ENCODE measurements at regions not wholly inside any gene's neighbourhood (a gene's known extent, or its start where the extent isn't known, plus 50 kb on each side); places are given as distances from the start of the nearest gene placed in this dataset.
A peak's percentile ranks its signal among the peaks of the same experiment; 100 is the strongest.

DNA sequence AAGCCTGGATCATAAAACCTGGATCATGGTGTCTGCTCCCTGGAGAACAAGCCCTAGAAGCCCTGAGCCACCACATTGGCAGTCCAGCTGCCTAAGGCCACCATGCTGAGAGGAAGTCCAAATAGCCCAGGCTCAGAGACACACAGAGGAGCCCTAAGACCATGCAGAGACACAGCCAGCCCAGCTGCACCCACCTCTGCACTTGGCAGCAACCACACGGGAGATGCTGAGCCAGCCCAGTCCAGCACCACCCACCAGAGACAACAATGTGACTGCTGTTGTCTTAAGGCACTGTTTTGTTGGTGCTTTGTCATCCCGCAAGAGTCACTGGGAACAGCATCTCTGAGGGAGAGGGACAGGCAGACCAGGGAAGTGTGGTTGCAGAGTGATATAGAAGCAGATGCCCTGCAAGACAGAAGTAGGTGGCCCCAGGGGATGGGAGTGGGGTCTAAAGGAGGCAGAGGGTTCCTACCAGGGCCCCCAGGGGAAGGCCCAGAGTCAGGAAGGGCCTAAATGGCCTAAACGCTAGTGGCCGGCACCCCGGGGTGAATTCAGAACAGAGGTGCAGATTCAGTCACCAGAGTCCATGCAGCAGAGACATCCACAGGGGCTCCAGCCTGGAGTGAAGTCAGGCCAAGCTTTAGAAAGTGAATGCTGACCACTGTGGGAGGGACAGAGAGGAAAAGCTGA lies 105.4 kb upstream of the PRR20G start:
- no peak for DNase-seq

DNA sequence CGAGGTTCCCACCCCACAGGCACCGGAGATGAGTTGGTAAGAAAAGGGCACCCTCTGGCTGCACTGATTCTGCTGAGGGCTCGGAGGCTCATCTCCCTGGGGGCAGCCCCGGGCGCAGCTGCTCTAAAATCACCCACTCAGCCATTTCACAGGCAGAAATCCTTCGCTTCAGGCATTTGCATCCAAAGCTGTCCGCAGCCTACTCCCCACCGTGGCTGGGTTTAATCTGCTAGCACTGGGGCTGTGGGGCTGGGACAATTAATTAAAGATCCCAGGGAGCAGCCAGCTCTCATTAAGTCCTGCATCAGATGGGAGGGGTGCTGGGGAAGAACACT lies 104.3 kb upstream of the PRR20G start:
- no peak for DNase-seq

DNA sequence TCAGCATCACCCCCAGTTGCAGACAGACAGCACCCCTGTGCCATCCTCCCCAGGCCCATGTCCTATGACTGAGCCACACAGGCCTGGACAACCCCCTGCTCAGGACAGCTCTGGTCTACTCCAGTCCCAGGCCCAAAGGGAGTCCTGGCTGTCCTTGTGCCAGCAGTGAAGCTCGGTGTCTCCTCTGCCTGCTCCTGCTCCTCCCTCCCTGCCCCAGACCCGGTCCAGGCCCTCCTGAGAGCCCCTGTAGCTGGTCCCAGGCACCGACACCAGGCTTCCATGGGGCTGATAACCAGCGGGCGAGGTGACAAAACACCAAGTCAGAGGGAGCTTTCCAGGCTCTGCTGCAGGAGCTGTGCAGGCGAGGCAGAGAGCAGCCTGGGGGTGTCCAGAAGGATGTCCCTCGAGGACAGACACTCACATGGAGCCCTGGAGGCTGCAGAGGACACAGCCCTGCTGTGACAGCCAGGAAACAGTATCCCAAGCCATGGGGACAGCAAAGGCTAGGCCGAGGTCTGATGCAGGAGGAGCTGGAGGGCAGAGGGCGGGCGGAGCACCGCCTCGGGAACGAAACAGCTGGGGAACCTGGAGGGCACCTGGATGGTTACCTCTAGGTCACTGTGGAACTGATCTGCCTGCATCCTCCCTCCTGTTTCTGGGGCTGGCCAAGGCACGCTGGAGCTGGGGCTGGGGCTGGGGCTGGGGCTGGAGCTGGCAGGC lies 103.8 kb upstream of the PRR20G start:
- no peak for DNase-seq

DNA sequence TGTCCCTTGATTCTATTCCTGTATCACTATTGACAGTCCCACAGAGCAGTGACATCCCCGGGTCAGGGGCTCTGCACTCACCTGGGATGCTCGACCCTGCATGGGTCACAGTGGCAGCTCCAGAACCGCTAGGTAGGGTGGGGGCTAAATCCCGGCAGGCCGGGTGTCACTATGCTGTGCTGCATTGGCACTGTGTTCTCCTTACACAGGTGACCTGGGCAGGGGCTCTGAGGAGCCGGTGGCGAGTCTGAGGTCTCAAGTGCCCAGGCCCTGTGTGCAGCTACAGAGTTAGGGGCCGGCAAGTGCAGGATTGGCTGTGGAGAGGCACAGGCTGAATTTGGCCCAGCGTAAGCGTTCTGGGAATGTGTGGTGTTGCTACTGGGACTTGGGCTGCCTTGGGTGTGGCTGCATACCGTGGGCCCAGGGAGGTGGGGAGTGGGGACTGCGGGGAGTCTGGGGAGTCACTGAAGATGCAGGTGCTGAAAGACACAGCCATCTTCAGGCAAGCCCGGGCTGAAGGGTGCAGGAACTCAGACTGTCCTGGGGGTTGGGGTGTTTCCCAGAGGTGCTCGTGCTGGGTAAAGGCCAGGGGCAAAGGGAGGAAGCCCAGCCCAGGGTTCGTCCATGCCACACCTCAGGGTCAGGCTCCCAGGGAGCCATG lies 102.6 kb upstream of the PRR20G start:
- no peak for DNase-seq

DNA sequence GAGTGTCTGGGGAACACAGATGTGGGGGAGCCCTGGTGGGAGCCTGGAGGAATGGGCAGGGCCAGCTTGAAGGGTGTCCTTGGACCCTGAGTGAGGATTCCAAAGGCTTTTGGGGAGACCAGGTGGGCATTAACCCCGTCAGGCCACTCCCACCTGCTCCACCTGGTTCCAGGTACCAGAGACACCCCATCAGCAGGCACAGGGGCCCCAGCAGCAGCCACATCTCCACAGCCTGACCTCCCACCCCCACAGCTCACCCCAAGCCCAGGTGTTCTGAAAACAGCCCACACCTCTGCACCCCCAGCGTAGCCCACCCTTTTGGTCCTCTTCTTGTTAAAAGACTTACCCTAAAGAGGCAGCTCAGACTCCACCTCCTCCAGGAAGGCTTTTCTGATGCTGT lies 102.1 kb upstream of the PRR20G start:
- no peak for DNase-seq

DNA sequence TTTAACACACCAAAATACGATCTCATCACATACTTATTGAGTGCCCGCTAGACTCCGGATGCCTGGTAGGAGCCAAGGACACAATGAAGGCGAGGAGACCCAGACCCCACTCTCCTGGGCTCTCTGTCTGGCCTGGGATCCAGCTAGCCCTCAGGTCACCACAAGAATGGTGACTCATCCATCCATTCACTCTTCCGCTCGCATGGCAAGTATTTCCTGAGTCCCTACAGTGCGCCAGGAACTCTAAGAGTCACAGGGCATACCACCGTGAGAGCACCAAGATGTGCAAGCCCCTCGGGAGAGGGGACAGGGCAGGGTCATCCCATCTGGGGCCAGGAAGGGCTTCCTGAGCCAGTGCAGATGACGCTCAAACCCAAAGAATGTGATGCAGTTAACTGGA lies 101.6 kb upstream of the PRR20G start:
- no peak for DNase-seq

DNA sequence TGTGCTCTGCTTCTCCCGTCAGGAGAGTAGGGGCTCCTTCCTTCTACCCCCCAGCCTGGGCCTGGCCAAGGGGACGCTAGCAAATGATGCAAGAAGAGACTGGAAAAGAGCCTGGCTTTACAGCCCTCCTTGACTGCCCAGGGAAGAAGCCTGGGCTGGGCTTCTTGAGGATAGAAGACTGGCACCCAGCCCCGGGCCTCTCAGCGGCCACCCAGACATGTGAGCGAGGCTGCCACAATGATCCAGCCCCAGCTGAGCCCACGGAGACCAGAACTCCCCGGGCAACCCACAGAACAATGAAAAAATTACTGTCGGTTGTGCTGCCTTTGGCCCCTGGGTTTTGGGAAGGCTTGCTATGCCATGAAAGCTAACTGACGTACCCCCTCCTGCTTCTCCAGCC lies 100.6 kb upstream of the PRR20G start:
- DNase-seq = no peak

DNA sequence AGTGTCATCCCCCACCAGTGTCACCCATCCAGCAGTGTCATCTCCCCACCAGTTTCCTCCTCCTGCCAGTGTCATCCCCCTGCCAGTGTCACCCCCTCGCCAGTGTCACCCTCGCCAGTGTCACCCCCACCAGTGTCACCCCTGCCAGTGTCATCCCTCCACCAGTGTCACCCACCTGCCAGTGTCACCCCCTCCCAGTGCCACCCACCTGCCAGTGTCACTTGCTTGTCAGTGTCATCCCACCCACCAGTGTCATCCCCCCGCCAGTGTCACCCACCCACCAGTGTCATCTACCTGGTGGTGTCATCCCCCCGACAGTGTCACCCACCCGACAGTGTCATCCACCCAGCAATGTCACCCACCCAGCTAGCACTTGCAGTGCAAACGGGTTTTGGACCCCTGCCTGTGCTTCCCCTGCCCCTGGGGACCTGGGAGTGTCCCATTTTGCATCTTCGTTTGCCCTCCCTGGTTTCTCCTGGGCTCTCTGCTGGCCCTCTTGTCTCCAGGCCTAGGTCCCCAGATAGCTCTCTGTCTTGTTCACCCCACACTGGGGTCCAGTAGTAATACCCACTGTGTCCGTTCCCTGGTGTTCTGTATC lies 99.8 kb upstream of the PRR20G start:
- DNase-seq = no peak

DNA sequence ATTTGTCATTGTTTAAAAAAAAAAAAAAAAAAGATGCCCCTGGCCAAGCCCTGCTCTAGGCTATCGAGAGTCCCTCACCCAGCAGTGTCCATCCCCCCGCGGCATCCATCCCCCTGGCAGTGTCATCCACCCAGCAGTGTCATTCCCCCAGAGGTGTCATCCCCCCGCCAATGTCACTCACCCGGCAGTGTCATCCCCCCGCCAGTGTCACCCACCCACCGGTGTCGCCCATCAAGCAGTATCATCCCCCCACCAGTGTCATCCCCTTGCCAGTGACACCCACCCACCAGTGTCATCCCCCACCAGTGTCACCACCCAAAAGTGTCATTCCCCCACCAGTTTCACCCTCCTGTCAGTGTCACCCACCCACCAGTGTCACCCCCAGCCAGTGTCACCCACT lies 99.3 kb upstream of the PRR20G start:
- no peak for DNase-seq

DNA sequence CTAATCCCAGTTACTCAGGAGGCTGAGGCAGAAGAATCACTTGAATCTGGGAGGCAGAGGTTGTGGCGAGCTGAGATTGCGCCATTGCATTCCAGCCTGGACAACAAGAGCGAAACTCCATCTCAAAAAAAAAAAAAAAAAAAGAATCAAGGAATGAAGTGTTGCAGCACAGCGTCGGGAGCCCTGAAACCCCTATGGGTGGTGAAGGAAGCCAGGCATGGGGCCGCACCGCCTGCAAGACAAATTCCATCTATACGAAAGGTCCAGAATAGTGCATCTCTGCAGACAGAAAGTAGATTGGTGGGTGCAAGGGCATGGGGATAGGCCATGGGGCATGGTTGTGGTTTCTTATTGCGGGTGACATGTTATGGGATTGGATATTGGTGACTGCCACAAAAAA lies 98.6 kb upstream of the PRR20G start:
- no peak for DNase-seq

DNA sequence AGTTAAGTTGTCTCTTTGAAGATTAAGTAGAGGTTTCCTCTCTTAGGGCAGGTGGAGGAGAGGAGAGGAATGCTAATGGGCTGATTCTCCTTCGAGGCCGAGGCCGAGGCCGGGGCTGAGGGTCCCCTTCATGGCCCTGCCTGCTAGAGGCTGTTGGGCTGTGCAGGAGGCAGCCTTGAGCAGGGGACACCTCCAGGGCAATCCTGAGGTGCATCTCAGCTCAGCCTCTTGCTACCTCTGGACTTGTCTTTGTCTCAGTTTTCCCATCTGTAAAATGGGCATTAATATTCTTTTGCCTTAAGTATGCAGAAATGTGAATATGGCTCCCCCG lies 97.7 kb upstream of the PRR20G start:
- DNase-seq = no peak

DNA sequence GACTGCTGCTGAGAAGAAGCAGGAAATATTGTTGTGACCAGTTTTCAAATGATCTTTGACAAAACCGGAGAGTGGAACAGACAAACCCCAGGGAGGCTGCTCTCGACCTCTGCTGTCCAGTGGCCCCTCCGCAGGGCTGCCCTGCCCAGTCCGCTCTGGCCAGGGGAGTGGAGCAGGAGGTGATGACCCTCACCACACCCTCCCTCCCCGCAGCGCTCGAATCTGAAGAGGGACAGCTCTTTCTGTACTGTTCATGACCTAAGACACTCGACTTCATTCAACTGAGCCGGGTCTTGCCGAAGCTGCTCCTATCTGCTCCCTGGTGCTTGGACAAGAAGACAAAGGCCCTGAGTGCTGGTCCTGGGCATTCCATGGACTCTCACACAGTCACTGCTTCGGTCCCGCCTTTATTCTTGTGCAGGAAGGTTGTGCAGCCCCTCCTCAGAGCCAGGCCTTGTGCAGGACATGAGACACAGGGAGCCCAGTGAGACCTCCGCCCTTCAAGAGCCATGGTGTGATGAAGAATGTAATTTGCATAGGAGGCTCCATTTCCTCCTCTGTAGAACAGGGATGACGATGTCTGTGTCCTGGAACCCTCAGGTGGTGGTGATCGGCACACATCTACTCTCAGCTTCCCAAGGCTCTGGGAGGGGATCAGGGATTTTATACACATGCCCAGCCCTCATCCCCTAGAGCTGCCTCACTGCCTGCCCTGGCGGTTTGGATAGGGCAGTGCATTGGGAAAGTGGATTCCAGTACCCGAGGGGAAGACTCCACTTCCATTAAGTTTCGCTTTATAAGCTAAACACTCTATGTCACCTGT lies 97.1 kb upstream of the PRR20G start:
- no peak for DNase-seq

DNA sequence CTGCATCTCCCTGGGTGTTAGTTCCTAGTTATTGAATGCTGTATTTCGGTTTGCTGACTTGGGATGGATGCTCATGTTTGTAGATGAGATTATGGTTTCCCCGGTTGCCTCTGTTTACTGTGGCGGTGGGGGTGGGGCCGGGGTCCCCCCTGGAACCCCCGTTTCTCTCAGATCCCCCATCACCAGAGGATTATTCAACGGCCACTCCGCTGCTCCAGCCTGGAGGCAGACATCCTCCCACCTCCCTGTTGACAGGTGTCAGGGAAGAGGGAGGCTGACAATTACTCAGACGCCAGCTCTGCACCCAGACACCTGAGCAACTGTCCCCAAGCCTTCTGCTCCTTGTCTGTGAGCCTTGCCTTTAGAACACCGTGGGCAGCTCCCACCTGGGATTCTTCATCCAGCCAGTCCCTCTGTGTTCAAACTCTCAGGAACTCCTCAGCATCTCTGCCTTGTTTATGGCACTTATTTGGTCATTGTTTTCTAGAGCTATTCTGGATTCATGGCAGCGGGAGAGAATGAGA lies 95.9 kb upstream of the PRR20G start:
- no peak for DNase-seq

DNA sequence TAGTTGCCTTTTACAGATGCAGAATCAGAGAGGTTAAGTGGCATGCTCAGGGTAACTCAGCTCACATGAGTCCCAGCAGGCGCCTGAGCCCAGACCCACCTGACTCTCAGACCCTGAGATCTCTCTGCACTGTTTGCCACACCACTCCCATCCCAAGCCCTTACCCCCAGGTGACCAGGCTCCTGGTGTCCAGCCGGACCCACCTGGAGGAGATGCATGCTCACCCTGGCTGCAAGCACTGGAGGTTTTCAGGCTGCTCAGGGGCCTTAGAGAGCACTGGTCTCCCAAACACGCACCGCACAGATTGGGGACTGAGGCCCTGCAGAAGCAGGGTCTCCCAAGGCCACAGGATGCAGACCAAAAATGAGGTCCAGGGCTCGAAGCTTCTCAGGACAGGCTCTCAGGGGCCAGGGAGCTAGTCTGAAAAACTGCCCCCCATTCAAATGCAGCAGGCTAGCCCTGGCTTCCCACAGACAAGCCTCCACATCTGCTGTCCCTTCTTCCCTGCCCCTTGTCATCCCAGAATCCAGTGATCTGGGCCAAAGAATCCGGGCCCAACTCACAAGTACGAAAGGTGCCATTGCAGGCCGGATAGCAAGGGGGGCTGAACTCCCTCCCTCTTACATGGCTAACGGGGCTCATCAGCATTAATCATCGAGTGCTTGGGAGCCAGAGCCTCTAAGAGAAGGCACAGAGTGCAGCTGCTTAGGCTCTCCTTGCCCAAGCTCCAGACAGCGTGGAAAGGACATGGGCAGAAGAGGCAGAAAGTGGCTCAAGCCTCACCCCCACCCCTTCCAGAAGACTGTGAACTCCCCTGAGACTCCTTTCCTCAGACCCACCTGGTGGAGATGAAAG lies 90.2 kb upstream of the PRR20G start:
- DNase-seq = no peak

DNA sequence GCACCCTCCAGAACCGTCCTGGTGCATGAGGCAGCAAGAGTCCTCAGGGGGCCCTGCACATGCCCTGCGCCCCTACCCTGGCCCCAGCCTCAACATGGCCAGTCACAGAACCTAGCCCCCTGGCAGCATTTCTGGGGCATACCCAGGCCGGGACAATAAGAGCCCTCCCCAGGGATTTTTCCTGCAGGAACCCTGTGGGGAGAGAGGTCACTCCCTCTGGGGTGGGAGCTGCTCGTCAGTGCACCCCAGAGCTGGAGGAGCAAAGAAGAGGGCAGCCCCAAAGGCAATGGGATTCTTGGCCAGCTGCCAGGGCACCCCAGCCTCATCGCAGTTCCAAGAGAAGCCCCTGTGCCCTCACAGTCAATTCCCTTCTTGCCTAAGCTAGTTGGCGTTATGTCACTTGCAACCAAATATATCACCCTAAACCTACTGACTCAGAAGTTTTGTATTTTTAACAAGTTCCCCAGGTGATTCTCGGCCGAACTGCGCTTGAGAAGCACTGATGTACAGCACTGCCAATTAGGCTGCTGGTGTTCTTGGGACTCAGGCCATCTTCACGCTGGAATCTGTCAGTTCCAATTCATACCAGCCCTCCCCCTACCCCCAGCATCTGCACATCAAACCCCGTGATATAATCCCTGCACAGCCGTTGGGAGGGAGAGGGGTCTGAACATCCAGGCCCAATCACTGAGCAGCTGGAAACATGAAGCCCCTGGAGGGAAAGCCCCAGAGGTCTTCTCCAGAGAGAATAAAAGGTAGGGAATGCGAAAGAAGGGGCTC lies 87.5 kb upstream of the PRR20G start:
- DNase-seq = no peak

DNA sequence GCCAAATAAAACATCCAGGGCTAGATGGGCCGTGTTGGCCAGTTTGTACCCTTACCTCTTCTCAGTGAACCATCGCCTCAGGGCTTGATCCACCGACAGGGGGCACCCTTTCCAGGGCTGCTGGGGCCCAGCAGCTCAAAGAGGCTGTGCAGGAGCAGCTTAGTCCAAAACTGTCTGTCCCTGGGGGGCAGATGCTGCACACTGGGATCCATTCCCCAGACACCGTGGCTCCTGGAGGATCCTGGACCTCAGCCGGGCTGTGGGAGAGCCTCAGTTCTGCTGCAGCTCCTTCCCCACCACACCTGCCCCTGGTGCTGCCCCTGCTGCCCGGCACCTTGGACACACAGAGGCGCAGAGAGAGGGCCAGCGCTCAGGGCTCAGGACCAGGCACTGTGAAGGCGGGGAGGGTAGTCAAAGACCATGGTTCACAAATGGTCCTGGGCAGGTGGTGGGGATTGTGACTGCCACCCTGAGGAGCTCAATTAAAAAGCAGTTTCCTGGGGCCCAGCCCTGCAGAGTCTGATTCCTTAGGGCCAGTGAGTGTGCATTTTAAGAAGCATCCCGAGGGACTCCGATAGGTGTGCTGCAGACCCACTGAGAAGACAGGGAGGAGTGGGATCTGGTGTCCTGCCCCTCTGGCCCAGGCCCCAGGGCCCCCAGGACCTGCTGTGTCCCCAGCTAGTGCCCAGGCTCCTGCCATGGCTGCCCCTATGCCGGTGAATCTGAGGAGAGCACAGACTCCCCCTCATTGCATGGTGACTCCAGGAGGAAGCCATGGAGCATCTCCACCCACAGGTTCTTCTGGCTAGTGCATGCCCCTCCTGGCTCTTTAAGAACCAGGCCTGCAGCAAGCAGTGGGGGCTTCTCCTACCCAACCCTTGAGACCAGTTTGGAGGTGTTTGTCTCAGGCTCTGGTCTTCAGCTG lies 86.5 kb upstream of the PRR20G start:
- DNase-seq = peak; percentile 43

DNA sequence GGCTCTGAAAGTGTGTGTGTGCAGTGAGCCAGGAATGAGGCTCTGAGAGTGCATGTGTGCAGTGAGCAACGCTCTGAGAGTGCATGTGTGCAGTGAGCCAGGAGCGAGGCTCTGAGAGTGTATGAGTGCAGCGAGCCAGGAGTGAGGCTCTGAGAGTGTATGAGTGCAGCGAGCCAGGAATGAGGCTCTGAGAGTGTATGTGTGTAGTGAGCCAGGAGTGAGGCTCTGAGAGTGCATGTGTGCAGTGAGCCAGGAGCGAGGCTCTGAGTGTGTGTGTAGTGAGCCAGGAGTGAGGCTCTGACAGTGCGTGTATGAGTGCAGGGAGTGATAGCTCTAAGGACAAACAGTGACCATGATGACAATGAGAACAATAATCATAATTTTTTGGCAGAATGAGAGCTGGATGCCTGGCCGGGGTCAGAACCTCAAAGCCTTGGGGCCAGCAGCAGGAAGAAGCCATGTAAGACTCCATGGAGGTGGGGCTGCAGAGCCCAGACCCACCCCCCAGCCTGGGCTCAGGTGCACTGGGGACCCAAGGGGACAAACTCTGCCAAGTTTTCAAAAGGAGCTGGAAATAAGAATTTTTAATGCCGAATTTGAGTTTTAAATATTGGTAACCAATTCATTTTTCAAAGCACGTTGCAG lies 85.7 kb upstream of the PRR20G start:
- no peak for DNase-seq

DNA sequence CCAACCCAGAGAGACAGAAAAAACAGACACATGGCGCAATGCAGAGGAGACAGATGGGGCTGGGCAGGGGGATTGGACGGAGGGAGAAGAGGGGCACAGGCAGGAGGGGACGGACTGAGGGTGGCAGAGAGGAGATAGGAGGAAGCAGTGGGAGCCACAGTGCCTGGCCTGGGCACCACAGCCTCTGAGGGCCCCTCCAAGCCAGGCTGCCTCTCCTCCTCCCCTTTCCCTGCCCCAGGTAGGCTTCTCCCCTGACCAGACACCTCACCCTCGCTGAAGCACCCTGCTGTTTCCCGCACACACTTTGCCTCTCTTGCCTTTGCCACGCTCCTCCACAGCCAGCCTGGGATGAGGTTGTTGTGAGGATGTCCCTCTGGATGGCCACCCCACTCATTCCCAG lies 84.0 kb upstream of the PRR20G start:
- DNase-seq = no peak

DNA sequence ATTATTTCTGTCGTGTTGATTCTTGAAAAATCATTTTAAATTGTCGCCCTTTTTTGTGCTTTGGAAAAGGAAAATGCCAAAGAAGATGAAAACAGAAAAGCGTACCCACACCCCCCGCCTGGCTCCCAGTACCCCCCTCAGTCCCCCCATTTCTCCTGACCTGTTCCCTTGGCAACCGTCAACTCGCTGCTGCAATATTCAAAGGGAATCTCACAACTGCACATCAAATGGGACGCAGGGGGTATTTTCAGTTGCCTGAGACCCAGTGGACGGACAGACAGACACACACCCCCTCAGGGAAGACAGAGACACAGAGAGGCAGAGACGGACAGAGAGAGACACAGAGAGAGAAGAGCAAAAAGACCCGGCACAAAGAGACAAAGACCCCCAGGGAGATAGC lies 83.5 kb upstream of the PRR20G start:
- DNase-seq = no peak

DNA sequence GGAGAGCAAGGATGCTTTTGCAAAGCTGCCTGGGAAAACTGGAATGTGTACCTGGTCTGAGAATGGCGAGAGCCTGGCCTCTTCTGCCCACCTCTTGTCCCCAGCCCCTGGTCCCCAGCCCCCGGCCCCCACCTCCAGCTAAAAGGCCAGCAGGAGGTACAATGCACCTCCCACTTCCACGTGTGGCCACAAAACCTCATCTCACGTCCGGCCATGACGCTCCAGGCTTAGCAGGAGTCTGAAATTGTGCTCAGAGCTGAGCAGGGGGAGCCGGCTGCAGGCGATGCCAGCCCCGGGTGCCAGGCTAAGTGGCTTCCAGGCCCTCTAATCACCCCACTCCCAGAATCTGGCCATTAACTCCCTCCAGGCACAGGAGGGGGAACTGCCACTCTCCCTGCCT lies 83.1 kb upstream of the PRR20G start:
- no peak for DNase-seq

All from activated CD4-positive, alpha-beta T cell treated with anti-CD3 and anti-CD28 coated beads, Interleukin-2, amount 50 U/mL, for 16 hours (primary cell).